Astrocyte of the spinal cord (primary cell): ENCODE measurements at regions not wholly inside any gene's neighbourhood (a gene's known extent, or its start where the extent isn't known, plus 50 kb on each side); places are given as distances from the start of the nearest gene placed in this dataset.

Source experiments
- DNase-seq: peaks from one replicate; pipeline ENCODE4 v3.0.0; 2011; ENCODE audit warnings: low read depth, low spot score
- H3K4me3 ChIP-seq: 2 replicates; pipeline ENCODE4 v1.5.1; 2011; ENCODE audit warnings: low read depth, mild to moderate bottlenecking, low read length, moderate library complexity
- CTCF ChIP-seq: IDR thresholded peaks from 2 replicates; pipeline ENCODE4 v1.5.1; 2012; ENCODE audit warnings: low read depth, mild to moderate bottlenecking, low read length, inconsistent platforms
- in situ Hi-C: cut with HindIII; loops from 2 replicates; pipeline ENCODE4 v1.10.0; 2017; ENCODE audit warnings: low sequenced_read_pairs

DNA sequence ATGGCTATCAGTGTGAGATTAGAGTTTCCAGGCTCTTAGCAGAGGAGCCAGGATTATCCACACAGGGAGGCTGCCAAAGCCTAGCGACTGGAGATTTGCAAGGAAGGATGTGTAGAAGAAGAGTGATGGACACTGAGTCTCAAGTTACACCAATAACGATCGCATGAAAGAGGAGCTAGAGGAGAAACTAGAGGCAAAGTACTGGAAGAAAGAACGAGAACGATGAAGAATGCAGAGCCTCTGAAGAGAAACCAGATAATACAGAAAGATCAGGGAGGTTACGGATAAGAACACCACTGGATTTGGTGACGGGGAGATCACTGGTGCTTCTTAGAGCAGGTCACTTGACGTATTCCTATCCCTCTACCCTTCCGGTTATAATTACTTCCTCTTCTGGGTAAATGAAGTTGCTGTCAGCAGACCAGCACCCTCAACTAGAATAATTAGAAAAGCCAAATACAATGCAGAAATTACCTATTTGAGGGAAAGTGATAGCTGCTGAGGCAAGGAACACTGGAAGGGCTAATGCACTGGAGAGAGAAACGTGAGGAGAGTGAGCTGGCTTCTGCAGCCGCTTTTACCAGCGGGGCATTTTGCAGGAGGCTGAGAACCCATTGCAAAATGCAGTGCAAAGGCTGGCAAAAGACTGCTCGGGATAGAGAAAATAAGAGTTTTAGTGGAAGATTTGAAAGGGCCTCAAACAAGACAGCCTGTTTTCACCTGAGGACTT is 93.1 kb upstream of the HIF1A start:
- TF ChIP-seq CTCF = no peak
- H3K4me3 ChIP-seq = no peak overlapping the region
- in situ Hi-C loops = no loop called here
- DNase-seq = peak; percentile 23

GRCh38 chr14:61602733-61603077 is 92.6 kb upstream of the HIF1A start:
- in situ Hi-C loops = no loop called here
- H3K4me3 ChIP-seq = no peak overlapping the region
- TF ChIP-seq CTCF = no peak
- DNase-seq = peak; percentile 21

DNA sequence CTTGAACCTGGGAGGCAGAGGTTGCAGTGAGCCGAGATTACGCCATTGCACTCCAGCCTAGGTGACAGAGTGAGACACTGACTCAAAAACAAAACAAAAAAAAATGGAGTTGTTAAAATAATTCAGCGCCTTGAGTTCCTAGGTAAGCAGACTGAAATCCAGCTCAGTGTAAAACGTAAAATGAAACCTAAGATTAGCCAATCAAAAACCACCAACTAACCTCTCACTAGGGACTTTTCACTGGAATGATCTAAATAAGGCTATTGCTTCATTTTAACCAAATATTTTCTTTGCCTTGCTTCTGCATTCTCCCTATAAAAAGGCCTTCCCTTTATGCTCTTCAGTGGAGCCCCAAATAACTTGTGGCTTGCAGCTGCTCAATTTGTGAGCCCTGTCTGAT is 91.6 kb upstream of the HIF1A start:
- no peak for TF ChIP-seq CTCF
- H3K4me3 ChIP-seq = no peak overlapping the region
- in situ Hi-C loops = no loop called here
- DNase-seq = no peak

- TF ChIP-seq CTCF = no peak
- in situ Hi-C loops = no loop called here
- H3K4me3 ChIP-seq = no peak overlapping the region
- DNase-seq = no peak
Measured at GRCh38 chr14:61607570-61608244, 87.6 kb upstream of the HIF1A start.

DNA sequence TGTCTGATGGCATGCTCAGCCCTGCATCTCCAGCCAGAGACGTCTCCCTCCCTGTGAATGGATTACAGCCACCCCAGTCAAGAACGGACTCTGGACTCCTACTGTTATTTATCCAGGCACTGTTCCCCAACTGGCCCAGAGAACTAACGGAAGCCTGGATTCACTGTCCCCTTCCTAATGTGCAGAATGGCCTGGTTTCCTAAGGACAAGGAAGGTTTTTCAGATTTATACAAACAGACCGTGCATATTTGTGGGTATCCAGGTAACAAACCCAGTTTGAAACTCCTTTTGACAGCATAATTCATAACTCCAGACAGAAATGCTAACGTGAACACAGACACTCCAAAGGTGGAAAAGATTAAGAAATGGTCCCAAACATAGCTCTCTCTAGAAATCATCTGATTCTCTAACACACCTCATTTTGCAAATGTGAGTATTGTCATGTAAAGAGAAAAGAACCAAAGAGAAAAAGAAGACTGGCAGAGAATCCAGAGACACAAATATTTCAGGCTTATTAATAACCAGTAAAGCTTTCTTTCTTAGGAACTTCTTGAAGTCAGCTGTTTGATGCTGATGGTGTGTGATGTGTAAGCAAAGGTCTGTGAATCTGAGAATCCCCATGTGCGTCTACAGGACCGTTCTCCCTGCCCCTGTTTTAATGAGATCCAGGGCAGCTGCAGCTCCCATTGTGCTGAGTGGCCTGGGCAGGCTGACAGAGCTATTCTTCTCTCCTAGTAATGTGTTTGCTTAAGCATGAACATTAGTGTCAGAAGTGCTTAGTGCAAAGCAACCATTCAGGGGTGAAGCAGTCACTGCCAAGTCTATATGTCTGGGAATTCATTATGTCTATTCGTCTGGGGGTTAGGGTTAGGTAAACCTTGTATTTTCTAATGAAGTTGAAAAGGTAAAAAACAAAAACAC is 86.8 kb upstream of the HIF1A start:
- DNase-seq = peak; percentile 85
- in situ Hi-C loops = no loop called here
- TF ChIP-seq CTCF = no peak
- H3K4me3 ChIP-seq = no peak overlapping the region

GRCh38 chr14:61609191-61609843 is 86.0 kb upstream of the HIF1A start:
- DNase-seq = peak; percentile 77
- no peak overlapping the region for H3K4me3 ChIP-seq
- in situ Hi-C loops = no loop called here
- no peak for TF ChIP-seq CTCF
